ENCODE measurements at regions not wholly inside any gene's neighbourhood (a gene's known extent, or its start where the extent isn't known, plus 50 kb on each side); places are given as distances from the start of the nearest gene placed in this dataset.

DNA sequence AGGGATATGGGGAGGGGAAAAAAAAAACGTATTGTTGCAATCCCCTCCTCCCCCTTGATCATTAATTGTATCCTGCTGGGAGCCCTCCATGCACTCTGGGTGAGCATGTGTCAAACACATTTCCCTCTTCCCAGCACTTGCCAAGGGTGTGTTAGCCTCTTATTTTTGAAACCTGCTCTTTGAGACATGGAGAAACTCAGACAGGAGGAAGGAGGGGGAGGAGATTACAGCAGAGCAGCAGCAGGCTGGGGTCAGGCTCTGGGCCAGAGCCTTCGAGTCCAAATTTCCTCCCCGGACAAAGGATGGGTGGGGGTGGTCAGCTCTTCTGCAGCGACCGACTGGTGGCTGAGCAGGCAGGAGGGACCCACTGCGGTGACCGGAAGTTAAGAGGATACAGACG is 64.7 kb downstream of the SOX9 start:
- TF ChIP-seq CTCF (conservative IDR thresholded peaks at IDR 0.05; ENCODE audit: low read length) (no peak), EZH2phosphoT487 (IDR thresholded peaks at IDR 0.05; ENCODE audit: borderline replicate concordance) (no peak)

Data from Loucy (cell line).